GM23338 (cell line): ENCODE measurements at regions not wholly inside any gene's neighbourhood (a gene's known extent, or its start where the extent isn't known, plus 50 kb on each side); places are given as distances from the start of the nearest gene placed in this dataset.
"Not testable (repeated sequence)": the region's sequence is repeated elsewhere in the genome, so short reads cannot be mapped to it uniquely, and the experiment has no call there.

Experiments used
- ATAC-seq: fragments of 200-7000 bp; cut with Tn5 transposase; 3 replicates; pipeline ENCODE4 v1.9.1; 2020
- DNase-seq: peaks from one replicate; pipeline ENCODE4 v3.0.0-alpha.2; 2015; ENCODE audit warnings: low spot score
- H2AFZ ChIP-seq: fragments of 200-600 bp; sonication (generic); 2 replicates; pipeline ENCODE4 v1.8.0; 2016; ENCODE audit warnings: antibody characterized with exemption, mild to moderate bottlenecking, moderate library complexity
- H3F3A ChIP-seq: fragments of 200-600 bp; sonication (generic); replicated peaks from 2 replicates; pipeline ENCODE4 v1.8.0; 2017; ENCODE audit warnings: antibody characterized with exemption, mixed run types, low read depth
- H3K27ac ChIP-seq: fragments of 200-600 bp; sonication (generic); 2 replicates; pipeline ENCODE4 v1.6.1; 2016; ENCODE audit warnings: low read depth
- H3K27me3 ChIP-seq: fragments of 200-600 bp; sonication (generic); 2 replicates; pipeline ENCODE4 v1.8.0; 2016; ENCODE audit warnings: mild to moderate bottlenecking, mixed run types, moderate library complexity; ENCODE audit not compliant: insufficient read depth
- H3K36me3 ChIP-seq: fragments of 200-600 bp; sonication (generic); 2 replicates; pipeline ENCODE4 v1.8.0; 2016; ENCODE audit warnings: mild to moderate bottlenecking; ENCODE audit not compliant: insufficient read depth
- H3K4me1 ChIP-seq: fragments of 200-600 bp; sonication (generic); 2 replicates; pipeline ENCODE4 v1.8.0; 2016; ENCODE audit warnings: mild to moderate bottlenecking, moderate library complexity; ENCODE audit not compliant: insufficient read depth
- H3K4me2 ChIP-seq: fragments of 200-600 bp; sonication (generic); 2 replicates; pipeline ENCODE4 v1.7.1; 2017; ENCODE audit warnings: mixed run types
- H3K4me3 ChIP-seq: fragments of 200-600 bp; sonication (generic); 2 replicates; pipeline ENCODE4 v1.6.1; 2016; ENCODE audit warnings: mixed run types
- H3K79me2 ChIP-seq: fragments of 200-600 bp; sonication (generic); replicated peaks from 2 replicates; pipeline ENCODE4 v1.8.0; 2017; ENCODE audit warnings: mild to moderate bottlenecking; ENCODE audit not compliant: insufficient read depth
- H3K9me2 ChIP-seq: fragments of 200-600 bp; sonication (generic); 2 replicates; pipeline ENCODE4 v1.8.0; 2017; ENCODE audit not compliant: insufficient read depth
- H4K20me1 ChIP-seq: fragments of 200-600 bp; sonication (generic); replicated peaks from 2 replicates; pipeline ENCODE4 v1.8.0; 2017; ENCODE audit warnings: mild to moderate bottlenecking; ENCODE audit not compliant: insufficient read depth
- H3K27ac Mint-ChIP-seq: 2 replicates; pipeline ENCODE4 v1.8.0; 2020; ENCODE audit warnings: inconsistent platforms, mild to moderate bottlenecking, moderate library complexity, mixed read lengths
- H3K27me3 Mint-ChIP-seq: 3 replicates; pipeline ENCODE4 v1.8.0; 2022; ENCODE audit warnings: low read depth, mild to moderate bottlenecking, moderate library complexity, mixed read lengths, inconsistent platforms; ENCODE audit not compliant: insufficient read depth, poor library complexity
- H3K36me3 Mint-ChIP-seq: 3 replicates; pipeline ENCODE4 v1.8.0; 2021; ENCODE audit warnings: low read depth, mild to moderate bottlenecking, inconsistent platforms, moderate library complexity, mixed read lengths
- H3K4me1 Mint-ChIP-seq: 3 replicates; pipeline ENCODE4 v1.8.0; 2020; ENCODE audit warnings: mild to moderate bottlenecking, inconsistent platforms, mixed read lengths
- H3K4me3 Mint-ChIP-seq: 3 replicates; pipeline ENCODE4 v1.8.0; 2021; ENCODE audit warnings: moderate library complexity, mild to moderate bottlenecking, inconsistent platforms, mixed read lengths
- H3K9me3 Mint-ChIP-seq: 3 replicates; pipeline ENCODE4 v1.8.0; 2020; ENCODE audit warnings: moderate library complexity, mild to moderate bottlenecking, inconsistent platforms, mixed read lengths
- CREB1 ChIP-seq: fragments of 250-450 bp; sonication (Bioruptor Pico); IDR thresholded peaks from 2 replicates; pipeline ENCODE4 v1.5.0; 2020; ENCODE audit warnings: low read depth, mild to moderate bottlenecking, moderate library complexity
- EZH2 ChIP-seq: fragments of 200-600 bp; sonication (generic); IDR thresholded peaks from one replicate; pipeline ENCODE4 v1.8.0; 2017; ENCODE audit warnings: antibody characterized with exemption, mild to moderate bottlenecking, low read depth; ENCODE audit not compliant: unreplicated experiment
- EZH2phosphoT487 ChIP-seq: fragments of 200-600 bp; sonication (generic); IDR thresholded peaks from one replicate; pipeline ENCODE4 v1.8.1; 2018; ENCODE audit warnings: antibody characterized with exemption; ENCODE audit not compliant: unreplicated experiment
- JUNB ChIP-seq: IDR thresholded peaks from one replicate; pipeline ENCODE4 v1.6.1; 2016; ENCODE audit warnings: antibody characterized with exemption; ENCODE audit not compliant: unreplicated experiment

- H3K27me3 ChIP-seq, H3F3A ChIP-seq, H3K27me3 Mint-ChIP-seq, H3K27ac ChIP-seq, H3K36me3 ChIP-seq, H3K4me1 ChIP-seq, H3K4me3 ChIP-seq, H3K79me2 ChIP-seq, H3K4me3 Mint-ChIP-seq, ATAC-seq, H4K20me1 ChIP-seq, H3K27ac Mint-ChIP-seq, DNase-seq, H3K4me1 Mint-ChIP-seq, H3K4me2 ChIP-seq, H2AFZ ChIP-seq, H3K9me2 ChIP-seq: not testable (repeated sequence)
- H3K9me3 Mint-ChIP-seq, result peaks cover 96% of the 10 kb centered on the region
- H3K36me3 Mint-ChIP-seq, result peaks cover 18% of the 10 kb centered on the region; the same call in 2 of the 3 replicates
These were observed 388.1 kb upstream of the SPATA31A5 start for GRCh38 chr9:60525879-60526686.

DNA sequence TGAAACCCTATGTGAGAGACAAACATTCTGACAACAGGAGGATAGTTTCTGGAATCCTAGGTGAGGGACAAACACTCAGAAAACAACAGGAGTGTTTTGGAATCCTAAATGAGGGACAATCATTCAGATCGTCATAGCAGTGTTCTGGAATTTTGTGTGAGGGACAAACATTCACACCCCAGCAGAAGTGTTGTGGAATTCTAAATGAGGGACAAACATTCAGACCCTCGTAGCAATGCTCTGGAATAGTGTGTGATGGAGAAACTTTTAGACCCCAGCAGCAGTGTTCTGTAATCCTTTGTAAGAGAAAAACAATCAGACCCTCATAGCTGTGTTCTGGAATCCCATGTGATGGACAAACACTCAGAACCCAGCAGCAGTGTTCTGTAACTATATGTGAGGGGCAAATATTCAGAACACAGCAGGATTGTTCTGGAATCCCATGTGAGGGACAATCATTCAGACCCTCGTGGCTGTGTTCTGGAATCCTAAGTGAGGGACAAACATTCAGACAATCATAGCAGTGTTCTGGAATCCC lies 387.4 kb upstream of the SPATA31A5 start:
- not testable (repeated sequence) for H3K27ac ChIP-seq, H2AFZ ChIP-seq, H3K4me3 ChIP-seq, H3K9me2 ChIP-seq, H3K4me3 Mint-ChIP-seq, H3K4me2 ChIP-seq, H3K4me1 Mint-ChIP-seq, H3K27ac Mint-ChIP-seq, H3K79me2 ChIP-seq, H3K36me3 ChIP-seq, H3F3A ChIP-seq, H3K27me3 Mint-ChIP-seq, ATAC-seq, DNase-seq, H3K4me1 ChIP-seq, H4K20me1 ChIP-seq, H3K27me3 ChIP-seq
- Mint-ChIP-seq H3K36me3 (peaks cover 18% of the 10 kb centered on the region; the same call in 2 of the 3 replicates), H3K9me3 (peaks cover 95% of the 10 kb centered on the region)

DNA sequence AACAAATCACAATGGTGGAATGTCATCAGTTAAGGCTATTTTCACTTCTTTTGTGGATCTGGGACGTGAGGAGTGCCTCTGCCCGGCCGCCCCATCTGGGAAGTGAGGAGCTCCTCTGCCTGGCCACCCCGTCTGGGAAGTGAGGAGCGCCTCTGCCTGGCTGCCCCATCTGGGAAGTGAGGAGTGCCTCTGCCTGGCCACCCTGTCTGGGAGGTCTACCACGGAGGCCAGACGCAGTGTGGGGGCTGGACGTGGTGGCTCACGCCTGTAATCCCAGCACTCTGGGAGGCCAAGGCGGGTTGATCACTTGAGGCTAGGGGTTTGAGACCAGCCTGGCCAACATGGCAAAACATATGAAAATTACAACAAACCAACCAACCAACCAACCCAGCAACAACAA lies 369.7 kb upstream of the SPATA31A5 start:
- not testable (repeated sequence) for H2AFZ ChIP-seq, H4K20me1 ChIP-seq, H3K9me2 ChIP-seq, H3K79me2 ChIP-seq, H3K27ac Mint-ChIP-seq, H3F3A ChIP-seq, ATAC-seq, H3K4me1 Mint-ChIP-seq, DNase-seq, H3K27me3 Mint-ChIP-seq, H3K4me1 ChIP-seq, H3K27ac ChIP-seq, H3K4me3 Mint-ChIP-seq, H3K4me2 ChIP-seq, H3K36me3 ChIP-seq, H3K4me3 ChIP-seq, H3K27me3 ChIP-seq
- peaks cover 22% of the 10 kb centered on the region for H3K36me3 Mint-ChIP-seq
- H3K9me3 Mint-ChIP-seq, result peaks cover 89% of the 10 kb centered on the region

DNA sequence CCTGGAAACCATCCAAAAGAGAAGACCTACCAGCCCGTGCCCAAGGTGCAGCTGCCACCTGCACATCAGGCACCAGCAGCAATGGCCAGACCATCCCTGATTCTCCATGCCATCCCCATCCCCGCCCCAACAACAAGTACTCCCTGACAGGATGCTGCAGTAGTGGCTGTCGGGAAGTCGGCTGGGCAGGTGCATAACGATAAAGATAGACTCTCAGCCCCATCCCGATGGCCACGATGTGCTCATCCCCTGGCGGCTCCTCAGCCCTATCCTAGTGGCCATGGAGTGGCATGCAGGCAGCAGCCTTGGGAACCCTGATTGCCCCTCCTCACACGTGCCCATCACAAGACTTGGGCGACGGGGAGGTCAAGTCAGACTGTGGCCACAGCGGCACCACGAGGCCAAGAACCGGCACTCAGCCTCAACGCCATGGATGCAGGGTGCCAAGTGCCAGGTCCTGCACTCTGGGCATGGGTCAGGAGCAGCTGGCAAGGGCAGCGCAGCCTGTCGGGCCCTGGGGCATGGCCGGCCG lies 368.8 kb upstream of the SPATA31A5 start:
- no peak for DNase-seq
- ATAC-seq, result no peak
- Mint-ChIP-seq H3K27me3 (peaks cover 4% of the 10 kb centered on the region), H3K4me1 (no peaks in the 10 kb centered on the region), H3K4me3 (no peak overlapping the region), H3K27ac (no peak overlapping the region), H3K36me3 (peaks cover 22% of the 10 kb centered on the region), H3K9me3 (peaks cover 86% of the 10 kb centered on the region)
- no peaks in the 10 kb centered on the region for H4K20me1 ChIP-seq
- H3K9me2 ChIP-seq, result no peaks in the 10 kb centered on the region
- no peak overlapping the region for H3K4me3 ChIP-seq
- H3K4me1 ChIP-seq, result no peaks in the 10 kb centered on the region
- no peaks in the 10 kb centered on the region for H3K79me2 ChIP-seq
- no peaks in the 10 kb centered on the region; the same call in 1 of the 2 replicates for H3K36me3 ChIP-seq
- H3K27ac ChIP-seq, result no peak overlapping the region
- no peak overlapping the region for H2AFZ ChIP-seq
- H3K27me3 ChIP-seq, result no peaks in the 10 kb centered on the region
- H3F3A ChIP-seq, result no peaks in the 10 kb centered on the region
- H3K4me2 ChIP-seq, result no peak overlapping the region
- TF ChIP-seq JUNB (no peak), EZH2phosphoT487 (no peak), EZH2 (no peak), CREB1 (CRISPR knock-in tag) (no peak)
